DOHH2 (cell line): ENCODE measurements at regions not wholly inside any gene's neighbourhood (a gene's known extent, or its start where the extent isn't known, plus 50 kb on each side); places are given as distances from the start of the nearest gene placed in this dataset.

Experiments used
- CTCF ChIP-seq: fragments of 200-600 bp; sonication (generic); IDR thresholded peaks from one replicate; pipeline ENCODE4 v1.5.1; 2014; ENCODE audit warnings: antibody characterized with exemption, mild to moderate bottlenecking, low read depth, low read length; ENCODE audit not compliant: poor library complexity, severe bottlenecking
- EZH2phosphoT487 ChIP-seq: fragments of 200-600 bp; sonication (generic); IDR thresholded peaks from 2 replicates; pipeline ENCODE4 v1.6.1; 2017; ENCODE audit warnings: borderline replicate concordance, mild to moderate bottlenecking, antibody characterized with exemption, low read length, moderate library complexity, mixed read lengths

GRCh38 chr11:33640730-33641371 lies 59.8 kb downstream of the C11orf91 start:
- TF ChIP-seq CTCF, result no peak
- no peak for TF ChIP-seq EZH2phosphoT487
